Astrocyte (in vitro differentiated cells and primary cell): ENCODE measurements at regions not wholly inside any gene's neighbourhood (a gene's known extent, or its start where the extent isn't known, plus 50 kb on each side); places are given as distances from the start of the nearest gene placed in this dataset.

Experiments used
- CTCF ChIP-seq: IDR thresholded peaks from 2 replicates; pipeline ENCODE4 v1.5.1; 2011; ENCODE audit warnings: low read depth, mild to moderate bottlenecking, inconsistent platforms, low read length, moderate library complexity; ENCODE audit not compliant: insufficient read depth
- EZH2 ChIP-seq: IDR thresholded peaks from 2 replicates; pipeline ENCODE4 v1.6.1; 2012; ENCODE audit warnings: mild to moderate bottlenecking, low read length, inconsistent platforms; ENCODE audit not compliant: insufficient read depth

DNA sequence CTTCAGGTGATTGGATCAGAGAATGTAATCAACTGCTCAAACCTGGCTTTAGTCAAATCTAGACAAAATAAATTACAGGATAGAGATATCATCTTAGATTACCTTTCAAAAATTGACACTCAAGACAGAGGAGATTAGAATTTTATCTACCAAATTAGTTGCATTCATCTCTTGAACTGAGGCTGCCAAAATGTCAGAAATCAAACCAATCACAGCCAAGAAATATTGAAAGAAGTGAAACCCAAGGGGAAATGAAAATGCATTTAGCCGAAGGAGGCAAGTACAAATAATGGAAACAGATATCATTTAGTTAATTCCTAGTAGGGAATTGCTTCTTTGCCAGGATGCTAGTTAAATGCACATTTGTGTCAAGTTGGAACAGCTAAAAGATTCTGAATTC, 261.1 kb upstream of the PDZRN3 start:
- TF ChIP-seq CTCF (no peak), EZH2 (no peak)
